SK-N-SH (cell line): ENCODE measurements at regions not wholly inside any gene's neighbourhood (a gene's known extent, or its start where the extent isn't known, plus 50 kb on each side); places are given as distances from the start of the nearest gene placed in this dataset.

Experiments
- CTCF ChIA-PET: fragments of 300-600, 350-600 bp; formaldehyde crosslinking; extraction: SDS; loops from one replicate; lab custom pipeline; 2021; lab: Yijun Ruan, JAX
- POLR2A ChIA-PET: fragments of 350-600 bp; sonication (Branson Sonifier 250); formaldehyde crosslinking; extraction: SDS; loops from one replicate; lab custom pipeline; 2020; ENCODE audit warnings: antibody characterized with exemption, inconsistent platforms; lab: Yijun Ruan, JAX
- DNase-seq: peaks from one replicate; pipeline ENCODE4 v3.0.0; 2012
- H2AFZ ChIP-seq: fragments of 200-600 bp; sonication (generic); 2 replicates; pipeline ENCODE4 v1.8.1; 2016; ENCODE audit warnings: antibody characterized with exemption, mild to moderate bottlenecking, low read depth
- H3F3A ChIP-seq: fragments of 200-600 bp; sonication (generic); replicated peaks from 2 replicates; pipeline ENCODE3; 2016; ENCODE audit warnings: antibody characterized with exemption, mild to moderate bottlenecking; ENCODE audit not compliant: insufficient read depth
- H3K27ac ChIP-seq, 2 experiments: fragments of 200-500 bp in 1 of 2; fragments of 200-600 bp in 1 of 2; sonication (Bioruptor generic) in 1 of 2; sonication (generic), shearing (Covaris generic) in 1 of 2; 2 replicates each; pipeline versions ENCODE4 v1.5.1 to v1.6.1; 2014 to 2016; ENCODE audit warnings: low read depth in 2 of 2, inconsistent platforms in 1 of 2, low read length in 1 of 2, mild to moderate bottlenecking in 1 of 2, mixed read lengths in 1 of 2
- H3K27me3 ChIP-seq: fragments of 200-600 bp; sonication (generic), shearing (Covaris generic); 2 replicates; pipeline ENCODE4 v1.6.1; 2016; ENCODE audit warnings: mixed run types; ENCODE audit not compliant: insufficient read depth
- H3K36me3 ChIP-seq, 2 experiments: fragments of 200-500 bp in 1 of 2; fragments of 200-600 bp in 1 of 2; sonication (Bioruptor generic) in 1 of 2; sonication (generic) in 1 of 2; replicated peaks in 1 of 2; 2 replicates each; pipeline versions ENCODE3 to v1.5.1; 2014 to 2016; ENCODE audit warnings: low read length in 1 of 2, mild to moderate bottlenecking in 1 of 2; ENCODE audit not compliant: insufficient read depth in 2 of 2, control insufficient read depth in 1 of 2
- H3K4me1 ChIP-seq, 2 experiments: fragments of 200-500 bp in 1 of 2; fragments of 200-600 bp in 1 of 2; sonication (Bioruptor generic) in 1 of 2; sonication (generic), shearing (Covaris generic) in 1 of 2; 2 replicates each; pipeline versions ENCODE4 v1.5.1 to v1.6.1; 2014 to 2016; ENCODE audit warnings: low read depth in 1 of 2, low read length in 1 of 2, mixed run types in 1 of 2; ENCODE audit not compliant: insufficient read depth in 2 of 2, control insufficient read depth in 1 of 2
- H3K4me2 ChIP-seq: fragments of 200-600 bp; sonication (generic), shearing (Covaris generic); 2 replicates; pipeline ENCODE4 v1.6.1; 2017; ENCODE audit warnings: mixed run types
- H3K4me3 ChIP-seq, 2 experiments: fragments of 200-500 bp in 1 of 2; fragments of 200-600 bp in 1 of 2; sonication (Bioruptor generic) in 1 of 2; sonication (generic), shearing (Covaris generic) in 1 of 2; 2 replicates each; pipeline versions ENCODE4 v1.5.1 to v1.8.1; 2014 to 2016; ENCODE audit warnings: low read depth in 2 of 2, inconsistent platforms in 1 of 2, low read length in 1 of 2, mild to moderate bottlenecking in 1 of 2, mixed read lengths in 1 of 2, moderate library complexity in 1 of 2
- H3K79me2 ChIP-seq: fragments of 200-600 bp; sonication (generic); 2 replicates; pipeline ENCODE4 v1.8.1; 2017; ENCODE audit warnings: mild to moderate bottlenecking; ENCODE audit not compliant: insufficient read depth
- H3K9ac ChIP-seq: fragments of 200-600 bp; sonication (generic); 2 replicates; pipeline ENCODE4 v1.6.1; 2017; ENCODE audit warnings: mixed run types
- H3K9me2 ChIP-seq: fragments of 200-600 bp; sonication (generic); 2 replicates; pipeline ENCODE4 v1.6.1; 2017; ENCODE audit warnings: mixed run types
- H3K9me3 ChIP-seq: fragments of 200-600 bp; sonication (generic); 2 replicates; pipeline ENCODE4 v1.6.1; 2017; ENCODE audit warnings: mixed run types, mild to moderate bottlenecking, moderate library complexity
- H4K20me1 ChIP-seq: fragments of 200-600 bp; sonication (generic); 2 replicates; pipeline ENCODE4 v1.6.1; 2017; ENCODE audit warnings: mild to moderate bottlenecking, mixed run types; ENCODE audit not compliant: insufficient read depth
- CHD2 ChIP-seq: fragments of 150-350 bp; IDR thresholded peaks from 2 replicates; pipeline ENCODE4 v1.6.1; 2018; ENCODE audit warnings: low read length; ENCODE audit not compliant: partially characterized antibody
- ELF1 ChIP-seq: IDR thresholded peaks from 2 replicates; pipeline ENCODE4 v1.4.0; 2012
- EP300 ChIP-seq, 2 experiments: IDR thresholded peaks; 2 replicates each; pipeline versions ENCODE4 v1.4.0 to v1.6.1; 2012; ENCODE audit warnings: borderline replicate concordance in 1 of 2, low read depth in 1 of 2, low read length in 1 of 2
- EZH2phosphoT487 ChIP-seq: fragments of 200-600 bp; sonication (generic); IDR thresholded peaks from 2 replicates; pipeline ENCODE4 v1.6.1; 2017; ENCODE audit warnings: low read depth, mixed run types, mild to moderate bottlenecking, antibody characterized with exemption, moderate library complexity, borderline replicate concordance
- FOSL2 ChIP-seq: IDR thresholded peaks from 2 replicates; pipeline ENCODE4 v1.4.0; 2012; ENCODE audit warnings: low read depth, mild to moderate bottlenecking, moderate library complexity, borderline replicate concordance
- FOXM1 ChIP-seq: IDR thresholded peaks from 2 replicates; pipeline ENCODE4 v1.4.0; 2012; ENCODE audit warnings: low read depth, mild to moderate bottlenecking
- GABPA ChIP-seq: IDR thresholded peaks from 2 replicates; pipeline ENCODE4 v1.4.0; 2012; ENCODE audit warnings: low read depth, mild to moderate bottlenecking
- GATA2 ChIP-seq: sonication (generic); formaldehyde crosslinking; IDR thresholded peaks from 2 replicates; pipeline ENCODE4 v1.5.0; 2020; ENCODE audit warnings: mild to moderate bottlenecking, missing genetic modification reagents
- JUND ChIP-seq: IDR thresholded peaks from 2 replicates; pipeline ENCODE4 v1.4.0; 2012
- MXI1 ChIP-seq: IDR thresholded peaks from 2 replicates; pipeline ENCODE4 v1.6.1; 2012; ENCODE audit warnings: mild to moderate bottlenecking, low read depth, low read length, improper control_type of control experiment
- NFIC ChIP-seq: IDR thresholded peaks from 2 replicates; pipeline ENCODE4 v1.4.0; 2012; ENCODE audit warnings: borderline replicate concordance
- NRF1 ChIP-seq: IDR thresholded peaks from 2 replicates; pipeline ENCODE4 v1.6.1; 2012; ENCODE audit warnings: low read depth, mild to moderate bottlenecking, low read length
- RFX5 ChIP-seq: IDR thresholded peaks from 2 replicates; pipeline ENCODE4 v1.6.1; 2012; ENCODE audit warnings: mild to moderate bottlenecking, improper control_type of control experiment, low read length
- RXRA ChIP-seq: IDR thresholded peaks from 2 replicates; pipeline ENCODE4 v1.4.0; 2012; ENCODE audit warnings: low read depth, mild to moderate bottlenecking, borderline replicate concordance
- SIN3A ChIP-seq: IDR thresholded peaks from 2 replicates; pipeline ENCODE4 v1.6.1; 2012; ENCODE audit warnings: low read depth, mild to moderate bottlenecking, low read length, moderate library complexity, borderline replicate concordance
- SMC3 ChIP-seq: IDR thresholded peaks from 2 replicates; pipeline ENCODE4 v1.6.1; 2012; ENCODE audit warnings: low read depth, low read length, improper control_type of control experiment
- TAF1 ChIP-seq: IDR thresholded peaks from 2 replicates; pipeline ENCODE4 v1.6.1; 2012; ENCODE audit warnings: low read depth, mild to moderate bottlenecking, low read length, moderate library complexity, borderline replicate concordance
- TCF12 ChIP-seq: IDR thresholded peaks from 2 replicates; pipeline ENCODE4 v1.4.0; 2012
- whole genome bisulfite sequencing: methylation state at CpG from one replicate; pipeline ENCODE4 v1.1.6; 2017; ENCODE audit warnings: low lambda C conversion rate; 5-methylcytosine and 5-hydroxymethylcytosine counted together
- TF ChIP-seq, protein P1 (sequence below): IDR thresholded peaks from 2 replicates; pipeline ENCODE4 v1.4.0; 2012; ENCODE audit warnings: low read depth
- TF ChIP-seq, protein P2 (sequence below): IDR thresholded peaks from 2 replicates; pipeline ENCODE4 v1.4.0; 2012; ENCODE audit warnings: low read depth, borderline replicate concordance
- TF ChIP-seq, protein P3 (sequence below): fragments of 200-600 bp; sonication (generic); IDR thresholded peaks from 2 replicates; pipeline ENCODE4 v1.6.1; 2017; ENCODE audit warnings: antibody characterized with exemption, mild to moderate bottlenecking, moderate library complexity
- TF ChIP-seq, protein P4 (sequence below): fragments of 150-350 bp; IDR thresholded peaks from 2 replicates; pipeline ENCODE4 v1.6.1; 2016; ENCODE audit warnings: mild to moderate bottlenecking, low read depth, low read length

DNA sequence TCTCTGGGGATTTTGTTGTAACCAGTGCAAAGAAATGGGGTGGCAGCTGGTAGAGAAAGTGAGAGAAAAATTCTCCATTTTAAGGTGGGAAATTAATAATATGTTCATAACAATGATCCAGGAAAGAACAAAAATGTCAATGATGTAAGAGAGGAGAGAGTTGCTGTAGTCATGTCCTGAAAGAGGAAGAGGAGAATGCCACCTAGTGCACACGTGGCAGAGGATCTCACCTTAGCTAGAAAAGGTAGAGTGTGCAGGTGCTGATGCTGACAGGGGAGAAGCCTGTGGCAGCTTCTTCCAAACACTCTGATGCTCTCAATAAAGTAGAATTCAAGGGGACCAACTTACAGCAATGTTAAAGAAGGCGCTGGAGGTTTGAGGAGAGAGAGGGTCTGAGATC is 282.9 kb upstream of the PKDCC start:
- H3K9me2 ChIP-seq = no peaks in the 10 kb centered on the region
- H2AFZ ChIP-seq = no peak overlapping the region
- H3K9ac ChIP-seq = no peak overlapping the region
- no peaks in the 10 kb centered on the region for H4K20me1 ChIP-seq
- H3K27ac ChIP-seq = no peak overlapping the region
- ChIA-PET POLR2A (no interaction called here), CTCF (interaction anchor here (1.2 to 1.5 kb wide), 3 partner anchors 17 to 66 kb away, joined by 3 to 6 read pairs (median 4); no protein-coding TSS in a partner anchor)
- 8% methylated on average over 2 of the region's 2 CpGs for WGBS
- no peaks in the 10 kb centered on the region for H3K79me2 ChIP-seq
- no peak overlapping the region for H3K4me2 ChIP-seq
- H3K9me3 ChIP-seq = no peaks in the 10 kb centered on the region
- H3F3A ChIP-seq = no peaks in the 10 kb centered on the region
- H3K4me1 ChIP-seq = no peaks in the 10 kb centered on the region
- 0 out of 2 replicates have a peak, but pooled peaks cover 6% of the 10 kb centered on the region for H3K27me3 ChIP-seq
- TF ChIP-seq GABPA = no peak
- TF ChIP-seq, protein P1, sequence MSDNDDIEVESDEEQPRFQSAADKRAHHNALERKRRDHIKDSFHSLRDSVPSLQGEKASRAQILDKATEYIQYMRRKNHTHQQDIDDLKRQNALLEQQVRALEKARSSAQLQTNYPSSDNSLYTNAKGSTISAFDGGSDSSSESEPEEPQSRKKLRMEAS = no peak
- no peak for TF ChIP-seq RXRA
- no peak for TF ChIP-seq TAF1
- no peak for TF ChIP-seq RFX5
- no peak for TF ChIP-seq SMC3
- TF ChIP-seq NRF1 = no peak
- TF ChIP-seq MXI1 = no peak
- no peak for TF ChIP-seq FOXM1
- TF ChIP-seq TCF12 = no peak
- no peak for TF ChIP-seq NFIC
- TF ChIP-seq GATA2 (CRISPR knock-in tag) = no peak
- TF ChIP-seq SIN3A = no peak
- no peak for TF ChIP-seq ELF1
- no peak for TF ChIP-seq EP300 (IDR thresholded peaks at IDR 0.05; ENCODE audit: borderline replicate concordance in 1 of 2, low read depth in 1 of 2, low read length in 1 of 2)
- TF ChIP-seq, protein P2, sequence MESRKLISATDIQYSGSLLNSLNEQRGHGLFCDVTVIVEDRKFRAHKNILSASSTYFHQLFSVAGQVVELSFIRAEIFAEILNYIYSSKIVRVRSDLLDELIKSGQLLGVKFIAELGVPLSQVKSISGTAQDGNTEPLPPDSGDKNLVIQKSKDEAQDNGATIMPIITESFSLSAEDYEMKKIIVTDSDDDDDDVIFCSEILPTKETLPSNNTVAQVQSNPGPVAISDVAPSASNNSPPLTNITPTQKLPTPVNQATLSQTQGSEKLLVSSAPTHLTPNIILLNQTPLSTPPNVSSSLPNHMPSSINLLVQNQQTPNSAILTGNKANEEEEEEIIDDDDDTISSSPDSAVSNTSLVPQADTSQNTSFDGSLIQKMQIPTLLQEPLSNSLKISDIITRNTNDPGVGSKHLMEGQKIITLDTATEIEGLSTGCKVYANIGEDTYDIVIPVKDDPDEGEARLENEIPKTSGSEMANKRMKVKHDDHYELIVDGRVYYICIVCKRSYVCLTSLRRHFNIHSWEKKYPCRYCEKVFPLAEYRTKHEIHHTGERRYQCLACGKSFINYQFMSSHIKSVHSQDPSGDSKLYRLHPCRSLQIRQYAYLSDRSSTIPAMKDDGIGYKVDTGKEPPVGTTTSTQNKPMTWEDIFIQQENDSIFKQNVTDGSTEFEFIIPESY = no peak
- H3K36me3 ChIP-seq = no peaks in the 10 kb centered on the region
- H3K4me3 ChIP-seq = no peak overlapping the region
- no peak for DNase-seq

DNA sequence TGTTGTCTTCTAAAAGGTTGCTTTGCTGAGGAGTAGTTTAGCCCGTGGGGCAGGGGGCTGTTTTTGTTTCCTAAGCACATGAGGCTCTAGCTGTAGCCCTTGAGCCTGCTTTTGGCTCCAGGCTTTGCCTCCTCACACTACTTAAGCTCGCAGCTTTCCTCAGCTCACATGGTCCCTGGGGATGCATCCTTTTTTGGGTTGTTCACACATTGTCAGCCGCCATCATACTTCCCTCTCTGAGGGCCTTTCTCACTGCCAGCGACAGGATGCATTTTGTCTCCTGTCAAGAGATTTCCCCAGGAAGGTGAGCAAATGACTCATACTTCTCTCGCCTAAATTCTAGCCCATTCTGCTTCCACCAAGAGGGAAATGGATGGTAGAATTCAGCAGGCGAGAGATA is 279.5 kb upstream of the PKDCC start:
- CTCF ChIA-PET = interaction anchor here (1.0 to 2.5 kb wide), 4 partner anchors 14 to 354 kb away, joined by 4 to 10 read pairs (median 4); no protein-coding TSS in a partner anchor
- no peak for TF ChIP-seq FOSL2
- TF ChIP-seq, protein P3, sequence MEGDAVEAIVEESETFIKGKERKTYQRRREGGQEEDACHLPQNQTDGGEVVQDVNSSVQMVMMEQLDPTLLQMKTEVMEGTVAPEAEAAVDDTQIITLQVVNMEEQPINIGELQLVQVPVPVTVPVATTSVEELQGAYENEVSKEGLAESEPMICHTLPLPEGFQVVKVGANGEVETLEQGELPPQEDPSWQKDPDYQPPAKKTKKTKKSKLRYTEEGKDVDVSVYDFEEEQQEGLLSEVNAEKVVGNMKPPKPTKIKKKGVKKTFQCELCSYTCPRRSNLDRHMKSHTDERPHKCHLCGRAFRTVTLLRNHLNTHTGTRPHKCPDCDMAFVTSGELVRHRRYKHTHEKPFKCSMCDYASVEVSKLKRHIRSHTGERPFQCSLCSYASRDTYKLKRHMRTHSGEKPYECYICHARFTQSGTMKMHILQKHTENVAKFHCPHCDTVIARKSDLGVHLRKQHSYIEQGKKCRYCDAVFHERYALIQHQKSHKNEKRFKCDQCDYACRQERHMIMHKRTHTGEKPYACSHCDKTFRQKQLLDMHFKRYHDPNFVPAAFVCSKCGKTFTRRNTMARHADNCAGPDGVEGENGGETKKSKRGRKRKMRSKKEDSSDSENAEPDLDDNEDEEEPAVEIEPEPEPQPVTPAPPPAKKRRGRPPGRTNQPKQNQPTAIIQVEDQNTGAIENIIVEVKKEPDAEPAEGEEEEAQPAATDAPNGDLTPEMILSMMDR = no peak
- TF ChIP-seq JUND = no peak
- TF ChIP-seq CHD2 = no peak
- no peak for TF ChIP-seq TCF12
- TF ChIP-seq EP300 (IDR thresholded peaks at IDR 0.05; ENCODE audit: borderline replicate concordance in 1 of 2, low read depth in 1 of 2, low read length in 1 of 2) = no peak
- TF ChIP-seq, protein P2 = no peak
- TF ChIP-seq NRF1 = no peak
- TF ChIP-seq, protein P4, sequence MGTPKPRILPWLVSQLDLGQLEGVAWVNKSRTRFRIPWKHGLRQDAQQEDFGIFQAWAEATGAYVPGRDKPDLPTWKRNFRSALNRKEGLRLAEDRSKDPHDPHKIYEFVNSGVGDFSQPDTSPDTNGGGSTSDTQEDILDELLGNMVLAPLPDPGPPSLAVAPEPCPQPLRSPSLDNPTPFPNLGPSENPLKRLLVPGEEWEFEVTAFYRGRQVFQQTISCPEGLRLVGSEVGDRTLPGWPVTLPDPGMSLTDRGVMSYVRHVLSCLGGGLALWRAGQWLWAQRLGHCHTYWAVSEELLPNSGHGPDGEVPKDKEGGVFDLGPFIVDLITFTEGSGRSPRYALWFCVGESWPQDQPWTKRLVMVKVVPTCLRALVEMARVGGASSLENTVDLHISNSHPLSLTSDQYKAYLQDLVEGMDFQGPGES = no peak
- no peak for TF ChIP-seq EZH2phosphoT487
- no peak for TF ChIP-seq FOXM1

More for the DNA sequence above, 279.5 kb upstream of the PKDCC start:
- Histone ChIP-seq H3K27ac (no peak overlapping the region), H3K4me3 (no peak overlapping the region), H3K9me3 (no peaks in the 10 kb centered on the region), H3K4me2 (no peak overlapping the region), H3K36me3 (no peaks in the 10 kb centered on the region), H3K4me1 (no peaks in the 10 kb centered on the region), H3K9ac (no peak overlapping the region), H2AFZ (no peak overlapping the region), H3K79me2 (no peaks in the 10 kb centered on the region), H3K9me2 (no peaks in the 10 kb centered on the region), H3F3A (no peaks in the 10 kb centered on the region), H4K20me1 (no peaks in the 10 kb centered on the region), H3K27me3 (0 out of 2 replicates have a peak, but pooled peaks cover 6% of the 10 kb centered on the region)
- WGBS = 26% methylated on average over 6 of the region's 6 CpGs
- POLR2A ChIA-PET = no interaction called here
- no peak for DNase-seq
